Natural killer cell treated with Interleukin-12 subunit alpha and Interleukin-12 subunit beta and Interleukin-15 and Interleukin-18, amount 100 ng/mL, for 72 hours (primary cell): ENCODE measurements at regions not wholly inside any gene's neighbourhood (a gene's known extent, or its start where the extent isn't known, plus 50 kb on each side); places are given as distances from the start of the nearest gene placed in this dataset.
"Not testable (repeated sequence)": the region's sequence is repeated elsewhere in the genome, so short reads cannot be mapped to it uniquely, and the experiment has no call there.

Experiments
- ATAC-seq, 2 donors: fragments of 150-1000 bp; cut with Tn5 transposase in 1 of 2; sonication (Bioruptor Pico), chemical (Tn5 transposase) in 1 of 2; 2 replicates each; pipeline ENCODE4 v1.10.0; 2021
- DNase-seq: peaks from one replicate; pipeline ENCODE4 v3.0.0; 2022; ENCODE audit warnings: low spot score
- H3K27ac Mint-ChIP-seq, 2 donors: 1 replicate in 1 of 2; 2 replicates in 1 of 2; pipeline ENCODE4 v1.8.0; 2022; ENCODE audit warnings: mixed read lengths in 2 of 2, mild to moderate bottlenecking in 1 of 2, moderate library complexity in 1 of 2
- H3K27me3 Mint-ChIP-seq, 2 donors: 1 replicate in 1 of 2; 2 replicates in 1 of 2; pipeline ENCODE4 v1.8.0; 2022; ENCODE audit warnings: mixed read lengths in 2 of 2
- H3K36me3 Mint-ChIP-seq: one replicate; pipeline ENCODE4 v1.8.0; 2022; ENCODE audit warnings: mixed read lengths
- H3K4me1 Mint-ChIP-seq, 2 donors: 1 replicate in 1 of 2; 2 replicates in 1 of 2; pipeline ENCODE4 v1.8.0; 2022; ENCODE audit warnings: low read depth in 2 of 2, mixed read lengths in 2 of 2, mild to moderate bottlenecking in 1 of 2
- H3K4me3 Mint-ChIP-seq: one replicate; pipeline ENCODE4 v1.8.0; 2022; ENCODE audit warnings: mixed read lengths
- H3K9me3 Mint-ChIP-seq: 2 replicates; pipeline ENCODE4 v1.8.0; 2022; ENCODE audit warnings: mixed read lengths

GRCh38 chr10:26621243-26621888 lies 76.1 kb upstream of the PDSS1 start:
- Mint-ChIP-seq H3K4me1 (no peaks in the 10 kb centered on the region), H3K36me3 (no peaks in the 10 kb centered on the region), H3K27me3 (peaks cover 23 to 32% of the 10 kb centered on the region in 2 donors), H3K9me3 (no peaks in the 10 kb centered on the region), H3K4me3 (no peak overlapping the region), H3K27ac (no peak overlapping the region)
- DNase-seq = no peak
- no peak for ATAC-seq

GRCh38 chr10:26621889-26622711 lies 75.4 kb upstream of the PDSS1 start:
- Mint-ChIP-seq H3K27me3 (peaks cover 23 to 36% of the 10 kb centered on the region in 2 donors), H3K36me3 (no peaks in the 10 kb centered on the region), H3K4me1 (no peaks in the 10 kb centered on the region), H3K27ac (no peak overlapping the region), H3K9me3 (no peaks in the 10 kb centered on the region), H3K4me3 (no peak overlapping the region)
- DNase-seq (no peak), ATAC-seq (peak; percentile 68 to 76)

GRCh38 chr10:26622891-26623290 lies 74.6 kb upstream of the PDSS1 start:
- no peaks in the 10 kb centered on the region for H3K4me1 Mint-ChIP-seq
- H3K27me3 Mint-ChIP-seq = peaks cover 29 to 44% of the 10 kb centered on the region in 2 donors
- H3K27ac Mint-ChIP-seq = no peak overlapping the region
- ATAC-seq = no peak
- no peak overlapping the region for H3K4me3 Mint-ChIP-seq
- no peaks in the 10 kb centered on the region for H3K9me3 Mint-ChIP-seq
- H3K36me3 Mint-ChIP-seq = no peaks in the 10 kb centered on the region
- DNase-seq = no peak

- Mint-ChIP-seq H3K27ac (no peak overlapping the region), H3K27me3 (peaks cover 32 to 44% of the 10 kb centered on the region in 2 donors), H3K4me3 (no peak overlapping the region), H3K36me3 (no peaks in the 10 kb centered on the region), H3K9me3 (no peaks in the 10 kb centered on the region), H3K4me1 (no peaks in the 10 kb centered on the region)
- no peak for DNase-seq
- no peak for ATAC-seq
These were observed 73.5 kb upstream of the PDSS1 start for GRCh38 chr10:26624006-26624405.

- Mint-ChIP-seq H3K4me1 (no peaks in the 10 kb centered on the region), H3K4me3 (no peak overlapping the region), H3K27ac (no peak overlapping the region), H3K9me3 (no peaks in the 10 kb centered on the region), H3K27me3 (peaks cover 36 to 53% of the 10 kb centered on the region in 2 donors), H3K36me3 (no peaks in the 10 kb centered on the region)
- ATAC-seq = no peak
- DNase-seq = no peak
These were observed 71.4 kb upstream of the PDSS1 start for GRCh38 chr10:26626066-26626465.

- no peak overlapping the region for H3K4me3 Mint-ChIP-seq
- ATAC-seq (no peak), DNase-seq (no peak)
- H3K4me1 Mint-ChIP-seq = no peaks in the 10 kb centered on the region
- H3K27ac Mint-ChIP-seq = no peak overlapping the region
- no peaks in the 10 kb centered on the region for H3K36me3 Mint-ChIP-seq
- H3K27me3 Mint-ChIP-seq = peaks cover 35 to 53% of the 10 kb centered on the region in 2 donors
- no peaks in the 10 kb centered on the region for H3K9me3 Mint-ChIP-seq
These were observed 70.2 kb upstream of the PDSS1 start for GRCh38 chr10:26627324-26627723.

- no peak for DNase-seq
- Mint-ChIP-seq H3K9me3 (no peaks in the 10 kb centered on the region), H3K27ac (no peak overlapping the region), H3K4me3 (no peak overlapping the region), H3K4me1 (no peaks in the 10 kb centered on the region), H3K36me3 (no peaks in the 10 kb centered on the region), H3K27me3 (peaks cover 38 to 58% of the 10 kb centered on the region in 2 donors)
- ATAC-seq = no peak
These were observed 69.1 kb upstream of the PDSS1 start for GRCh38 chr10:26628395-26628794.

GRCh38 chr10:26632171-26632570 lies 65.3 kb upstream of the PDSS1 start:
- not testable (repeated sequence) for DNase-seq, H3K9me3 Mint-ChIP-seq, H3K4me3 Mint-ChIP-seq, H3K36me3 Mint-ChIP-seq, ATAC-seq, H3K4me1 Mint-ChIP-seq, H3K27ac Mint-ChIP-seq
- peaks cover 20 to 25% of the 10 kb centered on the region in 2 donors for H3K27me3 Mint-ChIP-seq

- ATAC-seq, H3K36me3 Mint-ChIP-seq, DNase-seq, H3K4me3 Mint-ChIP-seq, H3K9me3 Mint-ChIP-seq, H3K4me1 Mint-ChIP-seq, H3K27ac Mint-ChIP-seq: not testable (repeated sequence)
- H3K27me3 Mint-ChIP-seq = peaks cover 12 to 18% of the 10 kb centered on the region in 2 donors
These were observed 63.4 kb upstream of the PDSS1 start for GRCh38 chr10:26634111-26634510.

- ATAC-seq (peak in 1 of 2 donors; percentile 31), DNase-seq (no peak)
- peaks cover 5 to 9% of the 10 kb centered on the region in 2 donors for H3K27me3 Mint-ChIP-seq
- H3K27ac Mint-ChIP-seq = no peak overlapping the region
- H3K9me3 Mint-ChIP-seq = no peaks in the 10 kb centered on the region
- H3K4me1 Mint-ChIP-seq = no peaks in the 10 kb centered on the region
- no peaks in the 10 kb centered on the region for H3K36me3 Mint-ChIP-seq
- no peak overlapping the region for H3K4me3 Mint-ChIP-seq
These were observed 59.8 kb upstream of the PDSS1 start for GRCh38 chr10:26637521-26638275.

GRCh38 chr10:26640391-26640790 lies 57.1 kb upstream of the PDSS1 start:
- Mint-ChIP-seq H3K9me3 (no peaks in the 10 kb centered on the region), H3K36me3 (no peaks in the 10 kb centered on the region), H3K4me1 (no peaks in the 10 kb centered on the region), H3K4me3 (no peak overlapping the region), H3K27me3 (no peaks in the 10 kb centered on the region), H3K27ac (no peak overlapping the region)
- DNase-seq = no peak
- no peak for ATAC-seq

GRCh38 chr10:26642896-26643653 lies 54.4 kb upstream of the PDSS1 start:
- Mint-ChIP-seq H3K36me3 (no peaks in the 10 kb centered on the region), H3K4me3 (no peak overlapping the region), H3K9me3 (no peaks in the 10 kb centered on the region), H3K27me3 (peaks cover under 1 to 2% of the 10 kb centered on the region in 2 donors), H3K27ac (no peak overlapping the region), H3K4me1 (no peaks in the 10 kb centered on the region)
- no peak for ATAC-seq
- DNase-seq = no peak

GRCh38 chr10:26647602-26648244 lies 49.8 kb upstream of the PDSS1 start:
- ATAC-seq (peak in 1 of 2 donors; percentile 13), DNase-seq (no peak)
- H3K9me3 Mint-ChIP-seq = no peaks in the 10 kb centered on the region
- H3K27ac Mint-ChIP-seq = no peak overlapping the region
- H3K36me3 Mint-ChIP-seq = no peaks in the 10 kb centered on the region
- no peaks in the 10 kb centered on the region for H3K4me1 Mint-ChIP-seq
- H3K27me3 Mint-ChIP-seq = peaks cover 7 to 21% of the 10 kb centered on the region in 2 donors
- no peak overlapping the region for H3K4me3 Mint-ChIP-seq
